MCF 10A (cell line): ENCODE measurements at regions not wholly inside any gene's neighbourhood (a gene's known extent, or its start where the extent isn't known, plus 50 kb on each side); places are given as distances from the start of the nearest gene placed in this dataset.

Source experiments
- BruUV-seq: library from RNA; stranded (reverse); fragments of 400-500 nt; replicated peaks from 2 replicates; lab custom pipeline; 2021; lab: Mats Ljungman, UMichigan
- CTCF ChIA-PET: fragments of 300-600 bp; sonication (Branson Sonifier 250); formaldehyde crosslinking; extraction: SDS; loops from one replicate; lab custom pipeline; 2021; ENCODE audit warnings: antibody characterized with exemption, inconsistent platforms; lab: Yijun Ruan, JAX
- POLR2A ChIA-PET: fragments of 300-600, 350-650 bp; sonication (Branson Sonifier 250); formaldehyde crosslinking; extraction: SDS; loops from one replicate; lab custom pipeline; 2020; ENCODE audit warnings: antibody characterized with exemption, inconsistent platforms; lab: Yijun Ruan, JAX
- DNase-seq: peaks from one replicate; pipeline ENCODE4 v3.0.0-alpha.2; 2018; ENCODE audit not compliant: unreplicated experiment
- H3K27ac Mint-ChIP-seq: one replicate; pipeline ENCODE4 v1.8.0; 2022; ENCODE audit warnings: mild to moderate bottlenecking, low read depth, mixed read lengths; ENCODE audit not compliant: unreplicated experiment
- H3K27me3 Mint-ChIP-seq: one replicate; pipeline ENCODE4 v1.8.0; 2022; ENCODE audit warnings: mixed read lengths; ENCODE audit not compliant: insufficient read depth, unreplicated experiment
- H3K36me3 Mint-ChIP-seq: one replicate; pipeline ENCODE4 v1.8.0; 2022; ENCODE audit warnings: mild to moderate bottlenecking, moderate library complexity, mixed read lengths; ENCODE audit not compliant: insufficient read depth, unreplicated experiment
- H3K4me1 Mint-ChIP-seq: one replicate; pipeline ENCODE4 v1.8.0; 2022; ENCODE audit warnings: mixed read lengths; ENCODE audit not compliant: insufficient read depth, unreplicated experiment
- H3K4me3 Mint-ChIP-seq: one replicate; pipeline ENCODE4 v1.8.0; 2022; ENCODE audit warnings: mild to moderate bottlenecking, moderate library complexity, mixed read lengths; ENCODE audit not compliant: unreplicated experiment
- H3K9me3 Mint-ChIP-seq: one replicate; pipeline ENCODE4 v1.8.0; 2022; ENCODE audit warnings: mixed read lengths; ENCODE audit not compliant: unreplicated experiment
- CTCF ChIP-seq: fragments of 200-600 bp; IDR thresholded peaks from one replicate; pipeline ENCODE4 v1.8.0; 2022; ENCODE audit warnings: antibody characterized with exemption, mild to moderate bottlenecking; ENCODE audit not compliant: unreplicated experiment
- intact Hi-C: fragments of 100-400 bp; cut with micrococcal nuclease; formaldehyde crosslinking; loops from 2 replicates; pipeline ENCODE4 v1.14.1; 2022

- no peak for DNase-seq
- H3K27me3 Mint-ChIP-seq = peaks cover 20% of the 10 kb centered on the region
- ChIA-PET CTCF (no interaction called here), POLR2A (no interaction called here)
- intact Hi-C loops = no loop called here
- H3K36me3 Mint-ChIP-seq = no peaks in the 10 kb centered on the region
- no peak for TF ChIP-seq CTCF
- H3K4me1 Mint-ChIP-seq = no peaks in the 10 kb centered on the region
- no peak overlapping the region for H3K27ac Mint-ChIP-seq
- H3K4me3 Mint-ChIP-seq = no peak overlapping the region
- H3K9me3 Mint-ChIP-seq = peaks cover 17% of the 10 kb centered on the region
- BruUV-seq = no TSS peak
Observed at GRCh38 chr2:8622924-8623465, 58.9 kb upstream of the ID2 start.

GRCh38 chr2:8623576-8623957, 58.3 kb upstream of the ID2 start:
- BruUV-seq = no TSS peak
- H3K4me1 Mint-ChIP-seq = no peaks in the 10 kb centered on the region
- H3K36me3 Mint-ChIP-seq = no peaks in the 10 kb centered on the region
- CTCF ChIA-PET = interaction anchor here (0.6 kb wide), 1 partner anchor 181 kb away, joined by 3 read pairs; no protein-coding TSS in a partner anchor
- H3K27me3 Mint-ChIP-seq = peaks cover 20% of the 10 kb centered on the region
- POLR2A ChIA-PET = no interaction called here
- H3K4me3 Mint-ChIP-seq = no peak overlapping the region
- no peak for DNase-seq
- TF ChIP-seq CTCF = no peak
- peaks cover 17% of the 10 kb centered on the region for H3K9me3 Mint-ChIP-seq
- no peak overlapping the region for H3K27ac Mint-ChIP-seq
- intact Hi-C loops = no loop called here

DNA sequence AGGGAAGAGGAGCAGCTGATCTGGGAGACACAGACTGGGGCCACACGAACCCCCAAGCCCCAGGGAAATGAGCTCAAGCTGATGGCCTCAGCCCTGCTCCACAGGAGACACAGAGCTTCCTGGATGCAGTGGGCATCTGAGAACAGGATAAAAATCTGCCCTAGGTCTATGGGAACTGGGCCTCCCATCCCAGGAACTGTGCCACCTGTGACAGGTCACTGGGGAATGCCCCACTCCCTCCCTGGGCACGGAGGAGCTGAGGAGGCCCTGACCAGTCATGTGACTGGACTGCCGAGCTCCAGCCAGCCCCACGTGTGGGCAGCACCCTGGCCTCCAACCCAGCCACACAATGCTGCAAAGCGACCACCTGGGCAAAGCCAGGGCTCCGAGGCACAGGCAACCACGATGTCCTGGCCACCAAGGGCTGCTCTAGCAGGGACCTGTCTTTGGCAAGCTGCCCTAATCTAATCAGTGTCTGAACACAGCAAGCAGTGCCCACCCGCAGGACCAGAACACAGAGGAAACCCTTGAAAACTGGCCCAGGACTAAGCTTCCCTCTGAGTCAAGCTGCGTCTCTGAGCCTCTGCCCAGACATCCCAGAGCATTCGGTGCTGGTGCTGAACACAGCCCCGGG, 57.8 kb upstream of the ID2 start:
- Mint-ChIP-seq H3K36me3 (no peaks in the 10 kb centered on the region), H3K27me3 (peaks cover 20% of the 10 kb centered on the region), H3K27ac (no peak overlapping the region), H3K9me3 (peaks cover 17% of the 10 kb centered on the region), H3K4me3 (no peak overlapping the region), H3K4me1 (no peaks in the 10 kb centered on the region)
- BruUV-seq = no TSS peak
- intact Hi-C loops = no loop called here
- ChIA-PET CTCF (interaction anchor here (0.6 kb wide), 2 partner anchors 180 to 273 kb away, joined by 3 read pairs; no protein-coding TSS in a partner anchor), POLR2A (interaction anchor here (0.6 kb wide), 1 partner anchor 38 kb away, joined by 3 read pairs; no protein-coding TSS in a partner anchor)
- no peak for DNase-seq
- TF ChIP-seq CTCF = no peak

DNA sequence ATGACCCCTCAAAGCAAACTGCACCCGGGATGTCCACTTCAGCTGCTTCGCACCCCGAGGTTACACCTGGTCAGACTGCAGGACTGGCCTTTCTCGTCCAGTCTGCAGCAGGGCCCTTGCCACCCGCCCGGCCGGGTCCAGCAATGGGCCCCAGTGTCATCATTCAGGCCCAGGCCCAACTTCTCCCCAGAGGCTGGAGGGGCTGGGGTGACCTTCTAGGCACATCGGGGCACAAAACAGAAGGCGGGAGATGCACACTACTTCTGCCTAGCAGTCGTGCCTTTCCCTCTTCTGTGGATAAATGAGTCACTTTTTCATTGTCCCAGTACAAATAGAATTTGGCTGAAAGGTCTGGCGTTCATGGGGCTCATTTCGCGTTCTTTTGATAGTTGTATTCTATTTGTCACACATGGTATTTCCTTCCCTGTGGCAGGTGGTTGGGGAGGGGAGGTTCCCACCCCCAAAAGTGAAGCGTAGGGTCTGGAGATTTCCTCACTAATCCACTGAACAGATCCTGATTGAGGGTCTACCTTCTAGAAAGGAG, 56.9 kb upstream of the ID2 start:
- intact Hi-C loops = no loop called here
- H3K4me1 Mint-ChIP-seq = no peaks in the 10 kb centered on the region
- DNase-seq = no peak
- TF ChIP-seq CTCF = no peak
- peaks cover 13% of the 10 kb centered on the region for H3K27me3 Mint-ChIP-seq
- no peak overlapping the region for H3K4me3 Mint-ChIP-seq
- no peaks in the 10 kb centered on the region for H3K36me3 Mint-ChIP-seq
- BruUV-seq = no TSS peak
- ChIA-PET CTCF (no interaction called here), POLR2A (no interaction called here)
- H3K27ac Mint-ChIP-seq = no peak overlapping the region
- H3K9me3 Mint-ChIP-seq = peaks cover 12% of the 10 kb centered on the region
